ENCODE measurements at regions not wholly inside any gene's neighbourhood (a gene's known extent, or its start where the extent isn't known, plus 50 kb on each side); places are given as distances from the start of the nearest gene placed in this dataset.

- TF ChIP-seq POLR2A (IDR thresholded peaks at IDR 0.05) (no peak), CTCF (IDR thresholded peaks at IDR 0.05) (no peak)
These were observed 58.3 kb upstream of the CYP2D6 start for GRCh38 chr22:42188808-42189447.

All from body of pancreas (tissue), 4 donors.